ENCODE measurements at regions not wholly inside any gene's neighbourhood (a gene's known extent, or its start where the extent isn't known, plus 50 kb on each side); places are given as distances from the start of the nearest gene placed in this dataset.

GRCh38 chr5:72649449-72649848, 142.2 kb upstream of the ZNF366 start:
- no peak for DNase-seq (ENCODE audit: low spot score in 2 of 2)
- no peak overlapping the region for H3K4me3 ChIP-seq (ENCODE audit: low read depth, poor library complexity, severe bottlenecking)
- intact Hi-C loops (cut with DNase I; ENCODE audit: low total_unique reads) = no loop called here
- 79 to 84% methylated on average over 7 of the region's 7 CpGs for WGBS, 2 donors
- TF ChIP-seq CTCF (IDR thresholded peaks at IDR 0.05) (no peak), POLR2A (IDR thresholded peaks at IDR 0.05) (no peak)

- WGBS, 2 donors = 39 to 43% methylated on average over 1 of the region's 1 CpG
- DNase-seq (ENCODE audit: low spot score in 2 of 2) = no peak
- H3K4me3 ChIP-seq (ENCODE audit: low read depth, poor library complexity, severe bottlenecking) = no peak overlapping the region
- intact Hi-C loops (cut with DNase I; ENCODE audit: low total_unique reads) = no loop called here
- TF ChIP-seq CTCF (IDR thresholded peaks at IDR 0.05) = no peak
These were observed 141.3 kb upstream of the ZNF366 start for GRCh38 chr5:72648480-72648879.

- intact Hi-C loops (cut with DNase I; ENCODE audit: low total_unique reads) = no loop called here
- H3K4me3 ChIP-seq (ENCODE audit: low read depth, poor library complexity, severe bottlenecking) = no peak overlapping the region
- TF ChIP-seq CTCF (IDR thresholded peaks at IDR 0.05) (no peak), POLR2A (IDR thresholded peaks at IDR 0.05) (no peak)
- DNase-seq (ENCODE audit: low spot score in 2 of 2) = no peak
- 47 to 66% methylated on average over 2 of the region's 2 CpGs for WGBS, 2 donors
These were observed 140.6 kb upstream of the ZNF366 start for GRCh38 chr5:72647806-72648205.

- DNase-seq (ENCODE audit: low spot score in 2 of 2) = no peak
- no peak overlapping the region for H3K4me3 ChIP-seq (ENCODE audit: low read depth, poor library complexity, severe bottlenecking)
- intact Hi-C loops (cut with DNase I; ENCODE audit: low total_unique reads) = no loop called here
- 87 to 93% methylated on average over 2 of the region's 2 CpGs for WGBS, 2 donors
- TF ChIP-seq POLR2A (IDR thresholded peaks at IDR 0.05) (no peak), CTCF (IDR thresholded peaks at IDR 0.05) (no peak)
These were observed 139.1 kb upstream of the ZNF366 start for GRCh38 chr5:72646246-72646866.

- no peak for TF ChIP-seq CTCF (IDR thresholded peaks at IDR 0.05)
- no peak for TF ChIP-seq POLR2A (IDR thresholded peaks at IDR 0.05)
- H3K4me3 ChIP-seq (ENCODE audit: low read depth, poor library complexity, severe bottlenecking) = no peak overlapping the region
- intact Hi-C loops (cut with DNase I; ENCODE audit: low total_unique reads) = no loop called here
- 87 to 88% methylated on average over 6 of the region's 6 CpGs for WGBS, 2 donors
- DNase-seq (ENCODE audit: low spot score in 2 of 2) = no peak
These were observed 138.0 kb upstream of the ZNF366 start for GRCh38 chr5:72645064-72645846.

All from lower leg skin (tissue), 4 donors.